GM12874 (cell line): ENCODE measurements at regions not wholly inside any gene's neighbourhood (a gene's known extent, or its start where the extent isn't known, plus 50 kb on each side); places are given as distances from the start of the nearest gene placed in this dataset.

ENCODE experiments used
- CTCF ChIP-seq: IDR thresholded peaks from 2 replicates; pipeline ENCODE4 v1.5.1; 2011; ENCODE audit warnings: low read depth, mild to moderate bottlenecking, control low read depth, low read length, moderate library complexity; ENCODE audit not compliant: insufficient read depth

- no peak for TF ChIP-seq CTCF
Measured at GRCh38 chr5:68489556-68489955, 274.0 kb downstream of the PIK3R1 start.

- no peak for TF ChIP-seq CTCF
Measured at GRCh38 chr5:68490406-68490805, 274.9 kb downstream of the PIK3R1 start.

GRCh38 chr5:68494771-68495170 lies 279.2 kb downstream of the PIK3R1 start:
- no peak for TF ChIP-seq CTCF

GRCh38 chr5:68499987-68500386 lies 284.4 kb downstream of the PIK3R1 start:
- no peak for TF ChIP-seq CTCF

- TF ChIP-seq CTCF, result no peak
Measured at GRCh38 chr5:68500813-68501212, 285.3 kb downstream of the PIK3R1 start.

- no peak for TF ChIP-seq CTCF
Measured at GRCh38 chr5:68502531-68502930, 287.0 kb downstream of the PIK3R1 start.

GRCh38 chr5:68504306-68504705 lies 288.8 kb downstream of the PIK3R1 start:
- TF ChIP-seq CTCF, result no peak
